ENCODE measurements at regions not wholly inside any gene's neighbourhood (a gene's known extent, or its start where the extent isn't known, plus 50 kb on each side); places are given as distances from the start of the nearest gene placed in this dataset.

DNA sequence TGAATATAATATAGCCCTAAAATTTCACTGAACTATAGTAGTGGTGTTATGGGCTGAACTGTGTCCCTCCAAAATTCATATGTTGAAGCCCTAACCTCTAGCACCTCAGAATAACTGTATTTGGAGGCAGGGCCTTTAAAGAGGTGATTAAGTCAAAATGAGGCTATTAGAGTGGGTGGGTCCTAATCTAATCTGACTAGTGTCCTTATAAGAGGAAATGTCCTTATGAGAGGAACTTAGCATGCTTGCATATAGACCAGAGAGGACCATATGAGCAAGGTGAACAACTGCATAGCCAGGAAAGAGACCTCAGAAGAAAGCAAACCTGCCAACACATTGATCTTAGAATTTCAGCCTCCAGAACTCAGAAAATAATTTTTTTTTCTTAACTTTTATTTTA lies 238.4 kb downstream of the ZEB2 start:
- no peak for DNase-seq (ENCODE audit: low read depth, low spot score)

DNA sequence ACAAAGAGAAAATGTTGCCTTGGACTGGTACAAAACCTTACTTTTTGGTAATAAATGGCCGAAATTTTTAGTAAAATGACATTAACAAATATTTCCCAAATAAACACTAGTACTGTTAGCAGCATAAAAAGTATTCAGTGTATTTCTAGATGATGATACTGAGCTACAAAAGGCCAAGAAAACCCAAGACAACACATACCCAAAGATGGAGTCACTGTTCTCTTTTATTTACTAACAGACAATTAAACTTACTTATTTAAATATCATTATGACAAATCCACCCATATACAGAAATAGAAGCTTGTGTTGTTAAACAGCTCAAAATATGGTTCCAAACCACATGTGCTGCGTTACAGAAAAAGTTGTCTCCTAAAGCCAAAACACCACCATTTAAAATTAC lies 239.9 kb downstream of the ZEB2 start:
- DNase-seq (ENCODE audit: low read depth, low spot score) = no peak

DNA sequence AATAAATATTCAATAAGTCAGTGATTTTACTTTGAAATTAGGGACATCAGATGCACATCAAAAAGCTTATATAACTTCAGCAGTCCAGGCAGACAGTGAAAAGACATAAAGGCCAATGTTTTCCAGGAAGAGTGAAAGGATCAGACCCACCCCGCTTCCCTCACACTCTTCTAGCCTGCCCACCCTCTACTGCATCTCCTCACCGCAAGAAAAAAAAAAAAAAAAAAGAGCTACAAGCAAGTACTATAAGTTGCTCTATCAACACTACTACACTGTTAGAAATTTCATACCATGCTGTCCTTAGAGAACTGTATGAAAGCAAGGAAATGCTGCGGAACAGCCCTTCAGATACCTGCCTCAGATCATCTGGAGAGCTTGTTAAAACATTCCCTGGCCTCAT lies 240.8 kb downstream of the ZEB2 start:
- DNase-seq (ENCODE audit: low read depth, low spot score) = no peak

DNA sequence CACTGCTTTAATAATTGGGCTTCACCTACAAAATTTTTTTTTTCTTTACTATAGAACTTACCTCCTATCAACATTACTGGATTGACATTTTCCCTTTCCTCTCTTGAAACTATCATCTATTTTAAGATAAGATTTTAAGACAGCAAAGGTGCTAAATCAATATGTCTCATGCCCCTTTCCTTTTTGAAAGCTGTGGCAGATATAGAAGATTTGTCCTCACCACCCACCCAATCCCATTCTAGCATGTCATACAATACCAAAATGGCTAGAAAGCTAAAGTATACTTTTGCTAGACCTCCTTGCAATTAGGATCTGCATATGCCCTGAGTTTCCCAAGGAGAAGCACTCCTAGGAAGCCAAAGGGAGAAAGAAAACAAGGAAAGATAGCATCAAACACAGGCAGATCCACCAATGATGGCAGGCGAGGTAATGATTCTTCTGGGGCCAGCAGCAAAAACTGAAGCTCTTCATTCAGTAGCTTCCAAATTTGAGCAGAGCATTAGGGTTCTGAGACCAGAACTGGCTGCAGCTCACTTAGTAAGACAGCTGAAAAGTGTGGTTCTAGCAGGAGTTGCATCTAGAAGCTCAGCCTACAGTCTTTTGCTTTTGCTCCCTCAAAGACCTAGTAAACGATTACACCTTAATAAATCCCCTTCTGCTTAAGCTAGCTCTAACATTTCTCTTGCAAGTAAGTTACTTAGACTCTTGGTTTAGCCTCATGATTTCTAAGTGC lies 242.1 kb downstream of the ZEB2 start:
- DNase-seq (ENCODE audit: low read depth, low spot score) = no peak

DNA sequence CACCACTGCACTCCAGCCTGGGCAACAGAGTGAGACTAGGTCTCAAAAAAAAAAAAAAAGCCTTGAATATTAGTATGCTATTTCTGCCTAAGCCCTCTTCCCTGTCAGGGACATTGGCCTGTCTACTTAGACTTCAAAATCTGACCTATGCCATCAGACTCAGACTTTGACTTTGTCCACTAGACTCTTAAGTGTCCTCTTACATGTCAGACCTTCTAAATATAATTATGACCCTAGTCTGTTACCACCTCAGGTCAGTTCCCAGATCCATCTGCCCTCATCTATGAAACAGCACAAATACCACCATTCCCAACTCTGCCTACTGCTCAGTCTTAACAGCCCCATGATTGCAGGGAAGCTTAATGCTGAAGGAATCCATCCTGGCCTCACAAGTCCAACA lies 244.6 kb downstream of the ZEB2 start:
- no peak for DNase-seq (ENCODE audit: low read depth, low spot score)

DNA sequence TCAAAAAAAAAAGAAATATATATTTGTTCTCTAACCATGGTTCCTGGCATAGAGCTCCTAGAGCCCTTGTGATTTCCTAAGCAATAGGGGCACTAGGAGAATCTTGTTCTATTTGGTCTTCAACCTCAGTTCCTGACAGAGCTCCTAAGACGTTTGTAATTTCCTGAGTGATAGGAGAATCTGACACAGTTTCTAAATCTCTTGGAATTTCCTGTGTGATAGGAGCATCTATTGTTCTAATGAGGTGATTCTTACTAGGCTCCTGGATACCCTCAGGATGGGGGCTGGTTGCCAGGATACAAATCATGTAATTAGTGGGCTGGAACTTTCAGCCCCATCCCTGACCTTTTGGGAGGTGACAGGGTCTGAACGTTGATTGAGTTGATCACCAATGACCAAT lies 245.8 kb downstream of the ZEB2 start:
- DNase-seq (ENCODE audit: low read depth, low spot score) = no peak

DNA sequence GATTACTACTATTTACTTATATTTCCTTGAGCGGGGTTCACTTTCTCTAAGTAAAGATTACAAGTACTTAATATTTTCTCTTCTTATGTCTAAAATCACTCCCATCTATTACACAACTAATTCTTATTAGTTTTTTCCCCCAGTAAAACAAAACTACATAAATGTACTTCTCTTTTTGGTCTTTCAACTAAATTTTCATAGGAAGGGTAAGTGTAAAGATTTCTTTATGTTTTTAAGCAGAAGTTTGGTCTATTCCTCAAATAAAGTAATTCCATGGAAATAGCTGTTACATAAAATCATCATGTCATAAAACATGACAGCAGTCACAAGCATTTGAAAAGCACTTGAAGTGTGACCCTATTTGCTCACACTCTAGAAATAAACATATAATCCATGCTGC lies 249.0 kb downstream of the ZEB2 start:
- DNase-seq (ENCODE audit: low read depth, low spot score) = no peak

DNA sequence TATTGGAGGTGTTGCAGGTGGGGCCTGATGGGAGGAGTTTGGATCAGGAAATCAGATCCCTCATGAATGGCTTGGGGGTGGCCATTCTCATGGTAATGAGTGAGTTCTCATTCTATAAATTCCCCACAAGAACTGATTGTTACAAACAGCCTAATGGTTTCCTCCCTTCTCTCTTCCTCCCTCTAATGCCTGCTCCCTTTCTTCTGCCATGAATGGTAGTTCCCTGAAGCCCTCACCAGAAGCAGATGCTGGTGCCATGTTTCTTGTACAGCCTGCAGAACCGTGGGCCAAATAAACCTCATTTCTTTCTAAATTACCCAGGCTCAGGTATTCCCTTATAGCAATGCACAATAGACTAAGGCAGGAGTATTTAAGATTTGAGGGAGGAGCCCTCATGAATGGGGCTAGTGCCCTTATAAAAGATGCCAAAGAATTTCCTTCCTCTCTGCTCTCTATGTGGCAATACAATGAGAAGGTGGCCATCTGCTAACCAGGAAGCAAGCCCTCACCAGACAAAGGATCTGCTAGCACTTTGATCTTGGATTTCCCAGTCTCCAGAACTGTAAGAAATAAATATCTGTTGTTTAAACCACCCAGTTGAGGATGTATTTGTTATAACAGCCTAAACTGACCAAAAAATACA lies 251.8 kb downstream of the ZEB2 start:
- DNase-seq (ENCODE audit: low read depth, low spot score) = no peak

DNA sequence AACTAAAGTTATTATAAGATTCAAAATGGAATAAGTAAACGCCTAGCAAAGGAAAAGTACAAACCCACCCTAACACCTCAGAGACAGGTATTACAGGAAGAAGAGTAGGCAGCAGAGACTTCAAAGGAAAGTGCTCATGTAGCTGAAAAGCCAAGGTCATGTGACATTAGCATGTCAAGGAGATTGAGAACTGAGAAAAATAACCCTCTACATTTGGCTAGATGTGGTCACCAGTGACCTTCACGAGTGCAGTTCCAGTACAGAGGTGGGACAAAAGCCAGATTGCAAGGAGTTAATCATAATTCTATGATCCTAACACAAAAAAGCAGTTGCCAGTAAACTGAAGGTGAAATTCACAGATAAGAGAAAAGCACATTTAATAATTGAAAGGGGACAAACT lies 252.7 kb downstream of the ZEB2 start:
- DNase-seq (ENCODE audit: low read depth, low spot score) = no peak

DNA sequence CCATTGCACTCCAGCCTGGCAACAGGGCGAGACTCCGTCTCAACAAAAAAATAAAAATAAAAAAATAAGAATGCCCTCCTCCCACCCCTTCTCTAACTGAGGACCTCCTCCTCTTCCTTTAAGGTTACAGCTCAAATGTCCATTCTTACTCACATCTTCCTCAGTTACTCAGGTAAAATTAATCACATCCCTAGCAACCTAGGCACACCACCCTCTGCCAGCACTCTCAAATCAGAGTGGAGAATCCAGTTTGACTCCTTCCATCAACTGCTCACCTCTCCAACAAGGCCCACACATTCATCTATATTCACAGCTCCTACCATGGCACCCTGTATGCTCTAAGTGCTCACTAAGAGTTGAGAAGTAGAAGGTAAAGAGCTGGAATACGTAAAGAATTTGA lies 254.3 kb downstream of the ZEB2 start:
- DNase-seq (ENCODE audit: low read depth, low spot score) = no peak

DNA sequence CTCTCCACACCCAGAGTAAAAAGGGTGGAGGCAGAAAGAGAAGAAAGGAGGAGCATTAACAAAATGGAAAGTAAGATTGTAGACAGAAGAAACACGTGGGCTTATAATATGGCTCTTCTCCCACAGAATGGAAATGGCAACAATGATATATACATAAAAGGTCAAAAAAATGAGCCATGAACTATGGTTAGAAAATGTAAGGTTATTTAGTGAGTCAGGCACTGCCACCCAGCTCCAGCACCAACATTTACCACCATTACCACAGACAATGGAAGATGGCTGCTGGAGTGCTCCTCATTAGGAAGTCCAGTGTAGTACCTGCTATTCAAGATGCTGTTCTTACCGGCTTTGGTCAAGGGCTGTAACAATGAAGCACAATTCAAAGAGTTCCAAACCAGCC lies 258.0 kb downstream of the ZEB2 start:
- no peak for DNase-seq (ENCODE audit: low read depth, low spot score)

DNA sequence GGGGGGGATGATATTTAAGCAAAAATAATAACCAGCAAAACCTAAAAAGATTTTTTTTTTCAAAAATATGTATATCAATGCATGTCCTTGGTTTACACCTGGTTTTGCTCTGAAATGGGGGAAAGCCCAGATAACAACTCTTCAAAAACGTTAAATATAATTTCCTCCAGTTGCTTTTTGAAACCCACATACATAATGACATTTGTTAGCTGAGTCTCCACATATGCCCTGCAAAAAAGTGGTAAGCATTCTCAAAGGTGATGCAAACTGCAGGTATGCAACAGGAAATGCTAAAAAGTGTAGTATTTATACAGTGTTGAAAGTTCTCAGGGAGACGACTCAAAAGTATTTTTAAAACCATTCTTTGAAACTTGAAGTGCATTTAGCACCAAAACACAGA lies 258.6 kb downstream of the ZEB2 start:
- no peak for DNase-seq (ENCODE audit: low read depth, low spot score)

DNA sequence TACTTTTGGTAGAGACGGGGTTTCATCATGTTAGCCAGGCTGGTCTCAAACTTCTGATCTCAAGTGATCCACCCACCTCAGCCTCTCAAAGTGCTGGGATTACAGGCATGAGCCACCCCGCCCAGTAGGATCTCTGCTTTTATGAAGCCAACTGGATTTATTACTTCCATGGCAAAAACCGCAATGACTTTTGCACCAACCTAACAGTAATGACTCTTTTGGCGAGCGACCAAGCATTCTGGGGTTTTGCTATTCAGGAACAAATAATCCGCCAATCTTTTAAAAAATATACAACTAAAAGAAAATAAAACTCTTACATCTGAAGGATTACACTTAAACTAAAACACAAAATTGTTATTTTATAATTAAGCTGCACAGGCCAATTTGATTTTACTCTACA lies 260.6 kb downstream of the ZEB2 start:
- no peak for DNase-seq (ENCODE audit: low read depth, low spot score)

DNA sequence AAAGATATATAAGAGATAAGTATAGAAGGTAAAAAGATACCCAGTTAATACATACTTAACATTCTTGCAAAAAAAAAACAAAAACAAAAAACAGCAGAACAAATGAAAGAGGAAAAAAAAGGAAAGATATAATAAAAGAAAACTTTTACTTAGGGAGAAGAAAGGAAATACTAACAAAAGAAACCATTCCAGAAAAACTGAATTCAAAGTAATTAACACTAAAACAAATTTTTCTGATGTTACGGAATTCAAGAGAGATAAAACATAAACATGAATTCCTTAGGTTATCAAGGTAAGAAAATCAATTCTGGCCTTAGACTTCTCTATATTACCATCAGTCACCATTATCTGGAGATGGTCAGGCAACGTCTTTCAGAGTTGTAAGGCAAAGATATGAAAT lies 261.8 kb downstream of the ZEB2 start:
- DNase-seq (ENCODE audit: low read depth, low spot score) = no peak

DNA sequence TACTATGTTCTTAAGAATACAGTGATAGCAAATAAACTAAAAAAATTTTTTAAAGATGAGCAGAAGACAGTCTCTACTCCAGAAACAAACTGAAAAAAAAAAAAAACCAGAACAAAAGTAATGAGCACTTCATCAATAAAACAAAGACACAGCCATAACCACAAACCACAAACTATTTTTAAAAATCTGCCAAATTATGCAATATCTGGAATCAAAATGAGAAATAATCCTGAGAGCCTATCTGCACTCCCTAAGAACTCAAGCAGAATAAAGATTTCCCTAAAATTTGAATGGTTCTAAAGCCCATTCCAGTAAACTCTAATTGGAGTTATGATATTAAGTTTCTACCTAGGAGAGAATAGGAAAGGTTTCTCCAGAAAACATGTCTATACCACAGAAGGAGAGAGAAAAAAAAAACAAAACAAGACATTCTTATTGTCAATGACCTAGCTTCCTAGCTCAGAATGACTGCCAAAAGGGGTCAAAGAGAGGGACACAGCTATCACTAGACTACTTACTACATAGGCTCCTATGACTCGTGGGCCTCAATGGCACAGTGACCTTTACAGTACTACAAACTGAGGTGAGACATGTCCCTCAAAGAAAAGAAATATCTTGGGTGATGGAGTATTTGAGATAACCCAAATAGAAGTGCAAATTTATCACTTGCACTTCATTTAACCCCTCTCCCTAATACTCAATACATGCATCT lies 262.8 kb downstream of the ZEB2 start:
- DNase-seq (ENCODE audit: low read depth, low spot score) = no peak

DNA sequence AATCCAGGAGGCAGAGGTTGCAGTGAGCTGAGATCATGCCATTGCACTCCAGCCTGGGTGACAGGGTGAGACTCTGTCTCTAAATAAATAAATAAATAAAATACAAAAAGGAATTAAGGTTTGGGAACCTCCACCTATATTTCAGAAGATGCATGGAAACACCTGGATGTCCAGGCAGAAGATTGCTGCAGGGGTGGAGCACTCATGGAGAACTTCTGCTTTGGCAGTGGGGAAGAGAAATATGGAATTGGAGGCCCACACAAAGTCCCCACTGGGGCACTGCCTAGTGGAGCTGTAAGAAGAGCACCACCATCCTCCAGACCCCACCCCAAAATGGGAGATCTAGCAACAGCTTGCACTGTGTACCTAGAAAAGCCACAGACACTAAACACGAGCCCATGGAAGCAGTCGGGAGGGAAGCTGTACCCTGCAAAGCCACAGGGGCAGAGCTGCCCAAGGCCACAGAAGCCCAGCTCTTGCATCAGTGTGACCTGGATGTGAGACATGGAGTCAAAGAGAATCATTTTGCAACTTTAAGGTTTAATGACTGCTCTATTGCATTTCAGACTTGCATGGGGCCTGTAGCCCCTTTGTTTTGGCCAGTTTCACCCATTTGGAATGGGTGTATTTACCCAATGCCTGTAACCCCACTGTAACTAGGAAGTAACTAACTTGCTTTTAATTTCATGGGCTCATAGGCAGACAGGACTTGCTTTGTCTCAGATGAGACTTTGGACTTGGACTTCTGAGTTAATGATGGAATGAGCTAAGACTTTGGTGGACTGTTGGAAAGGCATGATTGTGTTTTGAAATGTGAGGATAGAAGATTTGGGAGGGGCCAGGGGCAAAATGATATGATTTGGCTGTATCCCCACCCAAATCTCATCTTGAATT lies 265.3 kb downstream of the ZEB2 start:
- no peak for DNase-seq (ENCODE audit: low read depth, low spot score)

DNA sequence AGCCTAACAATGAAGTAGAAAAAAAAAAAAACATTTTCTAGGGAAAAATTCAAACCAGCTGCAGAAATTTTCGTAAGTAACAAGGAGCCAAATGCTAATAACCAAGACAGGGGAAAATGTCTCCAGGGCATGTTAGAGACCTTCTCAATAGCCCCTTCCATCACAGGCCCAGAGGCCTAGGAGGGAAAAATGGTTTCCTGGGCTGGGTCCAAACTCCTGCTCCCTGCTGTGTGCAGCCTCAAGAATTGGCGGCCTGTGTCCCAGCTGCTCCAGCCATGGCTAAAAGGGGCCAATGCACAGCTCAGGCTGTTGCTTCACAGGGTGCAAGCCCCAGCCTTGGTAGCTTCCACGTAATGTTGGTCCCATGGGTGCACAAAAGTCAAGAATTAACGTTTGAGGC lies 266.2 kb downstream of the ZEB2 start:
- no peak for DNase-seq (ENCODE audit: low read depth, low spot score)

DNA sequence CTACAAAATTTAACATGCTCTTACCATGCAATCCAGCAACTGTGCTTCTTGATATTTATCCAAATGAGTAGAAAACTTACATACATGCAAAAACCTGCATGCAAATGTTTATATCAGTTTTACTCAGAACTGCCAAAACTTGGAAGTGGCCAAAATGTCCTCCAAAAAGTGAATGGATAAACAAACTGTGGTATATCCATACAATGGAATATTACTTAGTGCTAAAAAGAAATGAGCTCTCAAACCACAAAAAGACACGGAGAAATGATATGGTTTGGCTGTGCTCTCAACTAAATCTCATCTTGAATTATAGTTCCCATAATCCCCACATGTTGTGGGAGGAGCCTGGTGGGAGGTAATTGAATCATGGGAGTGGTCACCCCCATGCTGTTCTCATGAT lies 267.2 kb downstream of the ZEB2 start:
- no peak for DNase-seq (ENCODE audit: low read depth, low spot score)

DNA sequence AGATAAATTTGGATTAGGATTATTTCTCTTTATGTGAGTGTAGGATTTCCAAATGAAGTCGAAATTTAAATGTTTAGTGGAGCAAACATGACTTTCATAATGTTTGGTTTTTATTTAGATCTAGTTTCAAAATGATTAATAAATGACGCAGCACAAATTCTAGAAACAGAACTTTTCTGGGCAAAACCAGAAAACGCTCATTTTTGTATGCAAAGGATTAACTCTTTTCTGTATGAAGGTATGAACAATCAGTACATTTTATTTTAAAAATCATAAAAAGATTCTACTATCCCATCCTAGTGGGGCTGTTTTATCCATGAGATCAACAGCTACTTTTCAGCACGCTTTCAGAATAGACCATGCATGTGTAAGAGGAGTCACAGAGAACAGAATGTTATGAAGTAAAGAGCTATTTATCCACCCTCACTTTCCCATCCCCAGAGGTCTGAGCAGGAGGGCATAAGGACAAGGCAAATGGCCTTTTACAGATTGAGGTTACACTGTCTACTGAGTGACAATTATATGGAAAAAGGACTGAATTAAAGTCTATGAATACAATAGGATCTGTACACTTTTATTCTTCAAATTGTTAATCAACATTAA lies 270.8 kb downstream of the ZEB2 start:
- DNase-seq (ENCODE audit: low read depth, low spot score) = no peak

DNA sequence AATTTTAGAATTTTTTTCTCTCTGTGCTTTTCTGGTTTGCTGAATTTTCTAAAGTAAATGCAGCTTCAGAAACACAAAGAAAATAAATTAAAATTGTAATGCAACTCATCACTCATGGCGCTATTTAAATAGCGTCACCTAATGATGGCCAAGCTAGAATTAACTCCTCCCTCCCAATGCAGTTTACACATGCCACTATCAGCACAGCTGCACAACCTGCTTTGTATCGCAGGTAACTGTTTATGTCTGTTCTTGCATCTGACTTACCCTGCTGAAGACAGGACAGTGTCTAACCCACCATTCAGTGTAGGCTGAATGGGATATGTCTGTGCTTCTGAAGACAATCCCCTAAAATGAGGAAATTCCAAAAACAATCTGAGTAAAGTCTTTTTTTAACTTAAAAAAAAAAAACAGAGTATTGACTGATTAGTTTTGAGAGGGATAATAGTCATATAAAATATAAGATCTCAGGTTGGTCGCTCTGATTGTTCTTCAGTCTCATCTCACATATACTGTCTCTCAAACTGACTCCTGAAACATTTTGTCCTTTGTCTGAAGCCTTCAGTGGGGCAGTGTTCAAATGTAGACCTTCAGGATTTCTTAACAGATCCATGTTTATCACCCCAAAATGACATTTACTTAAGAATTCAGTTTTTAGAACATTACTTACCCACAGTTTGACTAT lies 271.4 kb downstream of the ZEB2 start:
- no peak for DNase-seq (ENCODE audit: low read depth, low spot score)

DNA sequence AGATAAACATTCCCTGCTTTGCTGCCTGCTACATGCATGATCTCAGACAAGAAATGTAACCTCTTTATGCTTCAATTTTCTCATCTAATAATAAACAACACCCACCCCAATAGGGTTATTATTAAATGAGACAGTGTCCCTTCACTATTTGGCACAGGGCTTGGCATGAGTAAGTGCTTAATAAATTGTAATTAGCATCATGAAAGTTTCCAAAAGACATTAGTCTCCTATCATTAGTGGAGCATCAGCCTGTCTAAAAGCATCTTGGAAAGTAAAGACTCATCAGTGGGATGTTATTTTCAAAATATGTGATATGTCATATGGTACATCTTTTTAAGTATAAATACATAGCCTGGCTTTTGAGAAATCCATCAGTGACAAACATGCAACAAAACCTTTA lies 275.0 kb downstream of the ZEB2 start:
- DNase-seq (ENCODE audit: low read depth, low spot score) = no peak
